Left lobe of liver (tissue), 2 donors: ENCODE measurements at regions not wholly inside any gene's neighbourhood (a gene's known extent, or its start where the extent isn't known, plus 50 kb on each side); places are given as distances from the start of the nearest gene placed in this dataset.

ENCODE experiments used
- ATAC-seq: fragments of 200-7000 bp; cut with Tn5 transposase; one replicate; pipeline ENCODE4 v1.9.1; 2020; ENCODE audit warnings: mild to moderate bottlenecking, moderate library complexity
- DNase-seq: peaks from one replicate; pipeline ENCODE4 v3.0.0-alpha.2; 2020; ENCODE audit warnings: low spot score
- donor health status: DM: no; HTN: no; CAD: no; lungs with moderate emphysema.
- donor health status: DM: no; HTN: yes; CAD: no.

- ATAC-seq (no peak), DNase-seq (no peak)
Observed at GRCh38 chr13:75135325-75135825, 346.6 kb downstream of the TBC1D4 start.

DNA sequence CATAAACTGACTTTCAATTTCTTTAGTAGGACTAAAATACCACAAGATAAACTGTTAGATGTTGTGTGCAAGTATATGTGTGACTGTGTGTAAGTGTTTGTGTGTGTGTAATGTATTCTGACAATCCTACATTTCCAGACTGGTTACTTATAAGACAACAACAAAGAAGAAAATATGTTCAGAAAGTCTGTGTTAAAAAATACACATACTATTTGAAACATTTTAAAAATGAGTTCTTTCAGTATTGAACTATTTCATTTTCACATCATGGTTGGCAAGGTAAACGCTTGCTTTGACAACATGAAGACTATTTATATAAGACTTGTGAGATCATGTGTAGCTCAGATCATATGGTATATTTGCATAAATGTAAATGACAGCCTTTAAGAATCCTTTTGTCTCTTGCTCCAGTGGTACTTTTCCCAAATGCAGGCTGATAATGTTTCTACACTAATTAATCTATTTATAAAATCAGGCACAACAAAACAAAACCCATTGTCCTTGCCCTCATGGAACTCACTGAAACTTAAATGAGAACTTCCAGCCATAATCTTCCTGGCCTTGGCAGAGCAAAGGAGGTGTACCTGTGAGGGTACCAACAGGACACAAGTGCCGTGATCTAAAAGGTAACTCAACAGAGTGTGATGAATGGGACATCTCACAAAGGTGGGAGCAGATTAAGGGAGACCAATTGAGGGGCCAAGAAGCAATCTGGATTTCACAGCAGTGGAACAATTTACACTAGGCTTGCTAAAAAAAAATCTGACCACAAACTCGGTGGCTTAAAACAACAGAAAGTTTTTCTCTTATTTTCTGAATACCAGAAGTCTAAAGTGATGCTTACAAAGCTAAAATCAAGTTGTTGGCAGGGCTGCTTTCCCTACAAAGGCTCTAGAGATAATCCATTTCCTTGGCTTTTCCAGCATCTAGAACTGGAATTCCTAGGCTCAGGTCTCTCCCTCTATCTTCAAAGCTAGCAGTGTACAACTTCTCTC, 349.0 kb downstream of the TBC1D4 start:
- DNase-seq: no peak
- no peak for ATAC-seq

GRCh38 chr13:75129331-75129730, 352.6 kb downstream of the TBC1D4 start:
- ATAC-seq (no peak), DNase-seq (no peak)

DNA sequence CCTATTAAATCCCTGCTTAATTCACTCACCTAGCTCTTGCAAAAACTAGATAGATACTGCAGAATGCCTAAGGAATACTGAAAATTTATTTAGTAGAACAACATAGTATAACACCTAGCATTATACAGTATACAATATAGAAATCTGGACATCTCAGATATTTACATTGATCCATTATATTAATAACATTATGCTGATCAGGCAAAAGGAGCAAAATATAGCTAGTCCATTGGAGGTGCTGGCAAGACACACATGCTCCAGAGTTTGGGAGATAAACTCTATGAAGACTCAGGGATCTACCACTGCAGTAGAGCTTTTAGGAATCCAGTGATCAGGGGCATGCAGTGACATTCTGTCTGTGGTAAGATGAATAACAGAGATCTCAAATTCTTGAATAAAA, 357.6 kb downstream of the TBC1D4 start:
- no peak for DNase-seq
- no peak for ATAC-seq

DNA sequence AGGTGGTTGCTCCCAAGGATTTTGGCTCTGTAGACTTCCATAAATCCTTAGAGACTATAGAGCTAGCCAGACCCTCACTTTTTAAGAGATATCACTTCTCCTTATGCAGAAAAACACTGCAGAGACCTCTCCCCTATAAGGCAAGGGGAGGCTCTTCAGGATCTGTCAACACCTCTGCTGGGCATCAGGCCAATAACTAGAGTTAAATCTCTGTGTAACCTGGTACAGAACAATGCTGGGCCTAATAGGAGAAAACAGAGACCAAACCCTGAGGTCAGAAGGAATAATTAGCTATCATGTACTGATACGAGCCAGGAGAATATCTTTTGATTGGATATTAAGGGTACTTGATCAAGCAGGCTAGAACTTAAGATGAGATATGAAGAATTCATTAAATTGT, 358.5 kb downstream of the TBC1D4 start:
- no peak for DNase-seq
- ATAC-seq: no peak

GRCh38 chr13:75120085-75120484, 361.9 kb downstream of the TBC1D4 start:
- ATAC-seq (no peak), DNase-seq (no peak)

DNA sequence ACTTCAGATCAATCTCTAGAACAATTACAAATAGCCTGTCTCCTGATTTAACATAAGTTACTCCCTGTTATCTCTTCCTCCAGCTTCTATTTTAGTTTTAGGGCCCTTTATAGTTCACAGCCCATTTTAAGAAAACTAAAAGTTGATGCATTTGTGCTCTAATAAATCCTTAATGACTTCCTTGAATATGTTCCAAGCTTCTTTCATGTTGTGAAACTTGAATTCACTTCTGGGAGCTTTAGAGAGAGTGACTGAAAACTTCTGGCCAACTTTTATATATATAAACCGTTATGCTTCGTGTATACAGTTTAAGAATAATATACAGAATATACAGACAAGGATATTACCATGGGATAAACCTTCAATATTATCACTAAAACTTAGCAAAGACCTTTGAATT, 366.8 kb downstream of the TBC1D4 start:
- DNase-seq: no peak
- no peak for ATAC-seq

- DNase-seq (no peak), ATAC-seq (no peak)
Observed at GRCh38 chr13:75103976-75104375, 378.0 kb downstream of the TBC1D4 start.

GRCh38 chr13:75102001-75102716, 379.8 kb downstream of the TBC1D4 start:
- DNase-seq: no peak
- ATAC-seq: no peak

- DNase-seq: no peak
- ATAC-seq: no peak
Observed at GRCh38 chr13:75101348-75101747, 380.6 kb downstream of the TBC1D4 start.

- ATAC-seq (no peak), DNase-seq (no peak)
Observed at GRCh38 chr13:75092143-75092542, 389.8 kb downstream of the TBC1D4 start.

DNA sequence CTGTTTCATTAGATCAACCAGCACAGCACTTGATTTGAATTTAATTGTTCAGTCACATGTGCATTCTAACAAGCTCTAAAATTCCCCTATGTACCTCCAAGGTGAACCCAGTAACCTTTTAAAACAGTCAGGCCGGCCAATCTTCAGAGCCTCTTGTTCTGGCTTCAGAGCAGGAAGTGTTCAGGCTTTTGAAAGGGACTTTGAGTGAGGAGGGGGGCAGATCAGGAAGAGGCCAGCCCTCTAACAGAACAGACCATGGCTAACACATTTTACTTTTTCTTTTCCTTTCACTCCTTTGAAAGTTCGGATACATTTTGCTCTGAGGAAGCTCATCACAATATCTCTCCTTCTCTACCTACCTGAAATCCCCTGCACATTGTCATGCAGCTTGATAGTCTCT, 390.3 kb downstream of the TBC1D4 start:
- no peak for DNase-seq
- ATAC-seq: no peak

DNA sequence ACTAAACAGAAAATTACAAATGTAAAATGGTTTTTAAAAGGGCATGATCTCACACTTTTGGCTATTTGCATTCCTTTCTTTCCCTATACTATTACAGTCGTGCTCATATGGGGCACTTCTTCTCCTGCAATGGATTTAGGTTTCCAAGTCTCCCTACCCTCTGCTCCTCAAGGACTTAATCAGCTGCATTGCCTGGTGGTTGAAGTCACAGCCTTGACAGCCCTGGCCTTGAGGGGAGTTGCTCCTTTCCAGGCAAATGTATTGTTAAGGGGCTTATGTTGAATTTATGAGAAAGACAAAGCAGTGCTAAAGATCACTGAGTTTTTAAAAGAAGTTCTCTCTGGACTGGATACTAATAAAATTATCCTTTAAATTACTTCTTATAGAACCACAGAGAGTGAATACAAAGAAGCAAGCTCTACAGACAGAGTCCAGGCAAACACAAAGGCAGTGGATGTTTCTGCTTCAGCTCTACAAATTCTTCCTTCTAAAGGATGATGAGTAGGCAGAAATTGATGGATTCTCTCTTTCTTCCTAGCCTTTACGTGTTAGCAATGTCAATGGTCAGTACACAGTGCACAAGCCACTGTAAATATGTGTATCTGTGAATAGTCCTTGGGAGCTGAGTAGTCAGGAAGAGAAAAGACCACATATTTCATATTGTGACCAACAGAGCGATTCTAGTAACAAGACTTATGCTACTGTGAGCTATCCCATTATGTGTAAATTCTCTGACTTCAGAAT, 390.9 kb downstream of the TBC1D4 start:
- no peak for ATAC-seq
- DNase-seq: no peak

- no peak for DNase-seq
- ATAC-seq: no peak
Observed at GRCh38 chr13:75088915-75089314, 393.1 kb downstream of the TBC1D4 start.

- ATAC-seq (no peak), DNase-seq (no peak)
Observed at GRCh38 chr13:75079226-75079625, 402.7 kb downstream of the TBC1D4 start.

DNA sequence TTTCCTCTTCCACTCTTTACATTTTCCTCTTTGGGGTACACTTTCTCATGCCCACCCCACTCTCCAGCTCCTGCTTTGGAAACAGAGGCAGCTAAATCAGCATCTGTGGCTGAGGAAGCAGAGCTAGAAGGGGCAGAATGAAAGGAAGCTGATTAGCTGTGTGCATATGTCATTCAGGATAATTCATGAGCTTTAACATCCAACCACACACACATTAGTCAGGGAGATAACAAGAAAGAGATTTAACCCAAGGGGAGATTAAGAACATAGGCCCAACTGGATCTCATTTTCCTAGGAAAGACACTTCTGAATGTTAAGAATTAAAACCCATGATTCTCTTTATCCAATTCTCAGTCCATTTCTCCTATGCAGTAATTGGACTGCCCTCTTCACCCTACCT, 405.5 kb downstream of the TBC1D4 start:
- ATAC-seq (no peak), DNase-seq (no peak)

GRCh38 chr13:75073786-75074185, 408.2 kb downstream of the TBC1D4 start:
- ATAC-seq (no peak), DNase-seq (no peak)

GRCh38 chr13:75072891-75073290, 409.1 kb downstream of the TBC1D4 start:
- ATAC-seq (no peak), DNase-seq (no peak)

GRCh38 chr13:75072368-75072767, 409.6 kb downstream of the TBC1D4 start:
- no peak for DNase-seq
- ATAC-seq: no peak

GRCh38 chr13:75071796-75072195, 410.2 kb downstream of the TBC1D4 start:
- no peak for ATAC-seq
- no peak for DNase-seq

DNA sequence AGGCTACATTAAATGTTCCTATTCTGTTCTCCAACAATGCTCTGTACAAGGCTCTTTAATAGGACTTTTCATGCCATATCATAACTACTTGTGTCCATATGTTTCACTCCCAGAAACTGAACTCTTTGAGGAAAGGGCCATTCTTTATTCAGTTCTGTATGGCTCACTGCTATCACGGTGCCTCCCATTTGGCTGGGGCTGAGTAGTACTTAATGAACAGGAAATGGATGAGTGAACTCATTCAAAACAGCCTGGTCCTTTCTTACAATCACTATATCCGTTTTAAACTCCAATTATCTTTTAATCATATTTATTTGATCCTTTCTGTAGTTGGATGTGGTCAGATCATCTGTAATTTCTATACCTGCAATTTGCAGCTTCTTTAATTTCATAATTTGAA, 410.6 kb downstream of the TBC1D4 start:
- DNase-seq (no peak), ATAC-seq (no peak)
